ENCODE measurements at regions not wholly inside any gene's neighbourhood (a gene's known extent, or its start where the extent isn't known, plus 50 kb on each side); places are given as distances from the start of the nearest gene placed in this dataset.

GRCh38 chr3:24608701-24609390, 114.2 kb upstream of the THRB start:
- TF ChIP-seq CTCF (IDR thresholded peaks at IDR 0.05; ENCODE audit: low read depth, low read length) (no peak), POLR2A (IDR thresholded peaks at IDR 0.05; ENCODE audit: extremely low read depth, insufficient read length) (no peak), MAX (IDR thresholded peaks at IDR 0.05; ENCODE audit: low read depth, low read length) (no peak)

All from NB4 (cell line).